ENCODE measurements at regions not wholly inside any gene's neighbourhood (a gene's known extent, or its start where the extent isn't known, plus 50 kb on each side); places are given as distances from the start of the nearest gene placed in this dataset.

DNA sequence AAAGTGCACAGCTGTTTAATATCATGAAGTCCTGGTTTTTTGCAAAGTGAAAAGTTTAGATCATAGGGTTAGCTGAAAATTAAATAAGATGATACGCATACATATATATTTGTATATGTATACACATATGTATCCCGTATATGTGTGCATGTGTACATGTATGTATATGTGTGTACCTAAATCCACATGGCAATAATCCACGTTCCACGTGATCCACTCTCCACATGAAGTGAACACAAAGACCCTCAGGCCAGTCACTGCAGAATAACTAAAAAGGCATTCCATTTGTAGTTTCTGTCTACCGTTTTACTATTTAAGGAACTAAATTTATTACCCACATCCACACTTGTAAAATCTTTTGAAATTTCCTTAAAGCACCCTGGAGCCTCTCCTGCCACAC lies 294.9 kb downstream of the FOXA2 start (continued):
- TF ChIP-seq, protein P1, sequence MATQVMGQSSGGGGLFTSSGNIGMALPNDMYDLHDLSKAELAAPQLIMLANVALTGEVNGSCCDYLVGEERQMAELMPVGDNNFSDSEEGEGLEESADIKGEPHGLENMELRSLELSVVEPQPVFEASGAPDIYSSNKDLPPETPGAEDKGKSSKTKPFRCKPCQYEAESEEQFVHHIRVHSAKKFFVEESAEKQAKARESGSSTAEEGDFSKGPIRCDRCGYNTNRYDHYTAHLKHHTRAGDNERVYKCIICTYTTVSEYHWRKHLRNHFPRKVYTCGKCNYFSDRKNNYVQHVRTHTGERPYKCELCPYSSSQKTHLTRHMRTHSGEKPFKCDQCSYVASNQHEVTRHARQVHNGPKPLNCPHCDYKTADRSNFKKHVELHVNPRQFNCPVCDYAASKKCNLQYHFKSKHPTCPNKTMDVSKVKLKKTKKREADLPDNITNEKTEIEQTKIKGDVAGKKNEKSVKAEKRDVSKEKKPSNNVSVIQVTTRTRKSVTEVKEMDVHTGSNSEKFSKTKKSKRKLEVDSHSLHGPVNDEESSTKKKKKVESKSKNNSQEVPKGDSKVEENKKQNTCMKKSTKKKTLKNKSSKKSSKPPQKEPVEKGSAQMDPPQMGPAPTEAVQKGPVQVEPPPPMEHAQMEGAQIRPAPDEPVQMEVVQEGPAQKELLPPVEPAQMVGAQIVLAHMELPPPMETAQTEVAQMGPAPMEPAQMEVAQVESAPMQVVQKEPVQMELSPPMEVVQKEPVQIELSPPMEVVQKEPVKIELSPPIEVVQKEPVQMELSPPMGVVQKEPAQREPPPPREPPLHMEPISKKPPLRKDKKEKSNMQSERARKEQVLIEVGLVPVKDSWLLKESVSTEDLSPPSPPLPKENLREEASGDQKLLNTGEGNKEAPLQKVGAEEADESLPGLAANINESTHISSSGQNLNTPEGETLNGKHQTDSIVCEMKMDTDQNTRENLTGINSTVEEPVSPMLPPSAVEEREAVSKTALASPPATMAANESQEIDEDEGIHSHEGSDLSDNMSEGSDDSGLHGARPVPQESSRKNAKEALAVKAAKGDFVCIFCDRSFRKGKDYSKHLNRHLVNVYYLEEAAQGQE (IDR thresholded peaks at IDR 0.05) = no peak
- TF ChIP-seq HNF4G (IDR thresholded peaks at IDR 0.05) (no peak), RXRA (IDR thresholded peaks at IDR 0.05) (no peak), ZBTB33 (IDR thresholded peaks at IDR 0.05) (no peak)

- no peak overlapping the region for H3K27ac ChIP-seq (ENCODE audit: low read depth in 1 of 2, low read length in 2 of 2)
- peaks cover 0 to 13% (median 0%) of the 10 kb centered on the region in 4 donors for H3K27me3 ChIP-seq (ENCODE audit: control insufficient read depth in 4 of 4, insufficient read depth in 4 of 4, low read length in 3 of 4)
- no peaks in the 10 kb centered on the region for H3K4me1 ChIP-seq (ENCODE audit: control insufficient read depth in 4 of 4, insufficient read depth in 4 of 4, low read length in 3 of 4)
- H3K36me3 ChIP-seq (ENCODE audit: control insufficient read depth in 4 of 4, insufficient read depth in 3 of 4, low read depth in 1 of 4, low read length in 3 of 4) = no peaks in the 10 kb centered on the region
- TF ChIP-seq HNF4G (IDR thresholded peaks at IDR 0.05) = no peak
- no peak for TF ChIP-seq EGR1 (IDR thresholded peaks at IDR 0.05; ENCODE audit: low read depth in 2 of 2)
- no peak for TF ChIP-seq YY1 (IDR thresholded peaks at IDR 0.05)
- no peak for TF ChIP-seq NR2F2 (IDR thresholded peaks at IDR 0.05)
- TF ChIP-seq RAD21 (IDR thresholded peaks at IDR 0.05) = no peak
- TF ChIP-seq HNF4A (conservative IDR thresholded peaks at IDR 0.05) = no peak
- no peak for TF ChIP-seq TAF1 (conservative IDR thresholded peaks at IDR 0.05)
- TF ChIP-seq, protein P1 (IDR thresholded peaks at IDR 0.05) = no peak
- no peak for TF ChIP-seq FOXA2 (IDR thresholded peaks at IDR 0.05)
- TF ChIP-seq JUND (IDR thresholded peaks at IDR 0.05) = no peak
- no peak for TF ChIP-seq RXRA (IDR thresholded peaks at IDR 0.05)
- TF ChIP-seq MAX (IDR thresholded peaks at IDR 0.05) = no peak
- no peak for TF ChIP-seq SP1 (IDR thresholded peaks at IDR 0.05)
- no peak overlapping the region for H3K9ac ChIP-seq (ENCODE audit: low read depth in 1 of 2, low read length in 2 of 2)
- WGBS = 81% methylated on average over 7 of the region's 7 CpGs
- H3K4me3 ChIP-seq (ENCODE audit: low read depth in 1 of 3, low read length in 3 of 3) = no peak overlapping the region
- H3K9me3 ChIP-seq (ENCODE audit: control insufficient read depth in 4 of 4, low read length in 3 of 4) = no peaks in the 10 kb centered on the region
- DNase-seq (ENCODE audit: low spot score) = no peak
These were observed 295.4 kb downstream of the FOXA2 start for GRCh38 chr20:22288957-22289356.

All from liver (tissue), 7 donors.